GM21723 (cell line): ENCODE measurements at regions not wholly inside any gene's neighbourhood (a gene's known extent, or its start where the extent isn't known, plus 50 kb on each side); places are given as distances from the start of the nearest gene placed in this dataset.
A peak's percentile ranks its signal among the peaks of the same experiment; 100 is the strongest.

ENCODE experiments used
- ATAC-seq: cut with Tn5 transposase; IDR thresholded peaks from one replicate; pipeline ENCODE4 v1.9.1; 2021; ENCODE audit warnings: mild to moderate bottlenecking, moderate library complexity; ENCODE audit not compliant: unreplicated experiment

- ATAC-seq, result no peak
Observed at GRCh38 chr21:36532769-36533467, 53.0 kb upstream of the CLDN14 start.

DNA sequence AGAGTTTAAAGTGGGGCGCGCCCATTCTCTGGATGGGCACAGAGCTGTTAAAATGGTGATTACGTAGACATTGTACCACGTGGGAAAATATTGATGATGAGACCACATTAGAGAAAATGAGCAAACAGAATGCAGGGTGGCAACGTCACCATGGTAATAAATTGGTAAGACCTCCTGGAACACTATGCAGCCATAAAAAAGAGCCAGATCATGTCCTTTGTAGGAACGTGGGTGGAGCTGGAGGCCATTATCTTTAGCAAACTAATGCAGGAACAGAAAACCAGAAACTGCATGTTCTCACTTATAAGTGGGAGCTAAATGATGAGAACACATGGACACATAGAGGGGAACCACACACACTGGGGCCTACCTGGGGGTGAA lies 53.5 kb upstream of the CLDN14 start:
- ATAC-seq, result no peak

DNA sequence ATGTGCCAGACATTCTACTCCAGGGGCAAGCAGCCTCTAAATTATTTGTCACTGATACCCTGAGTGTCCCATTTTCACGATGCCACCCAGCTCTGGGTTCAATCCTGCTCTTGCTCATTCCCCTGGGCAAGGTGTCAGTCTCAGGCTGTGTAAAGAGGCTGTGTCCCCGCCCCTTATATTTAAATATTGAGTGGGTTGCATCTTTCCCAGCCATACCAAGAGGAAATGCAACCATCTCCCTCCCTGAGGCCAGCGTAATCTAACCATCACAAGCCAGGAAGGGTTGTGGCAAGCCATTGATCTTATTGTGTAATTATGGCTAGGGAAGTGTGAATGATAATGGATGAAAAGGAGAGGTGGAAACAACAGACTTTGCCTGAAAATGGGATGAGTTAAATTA lies 54.7 kb upstream of the CLDN14 start:
- no peak for ATAC-seq

DNA sequence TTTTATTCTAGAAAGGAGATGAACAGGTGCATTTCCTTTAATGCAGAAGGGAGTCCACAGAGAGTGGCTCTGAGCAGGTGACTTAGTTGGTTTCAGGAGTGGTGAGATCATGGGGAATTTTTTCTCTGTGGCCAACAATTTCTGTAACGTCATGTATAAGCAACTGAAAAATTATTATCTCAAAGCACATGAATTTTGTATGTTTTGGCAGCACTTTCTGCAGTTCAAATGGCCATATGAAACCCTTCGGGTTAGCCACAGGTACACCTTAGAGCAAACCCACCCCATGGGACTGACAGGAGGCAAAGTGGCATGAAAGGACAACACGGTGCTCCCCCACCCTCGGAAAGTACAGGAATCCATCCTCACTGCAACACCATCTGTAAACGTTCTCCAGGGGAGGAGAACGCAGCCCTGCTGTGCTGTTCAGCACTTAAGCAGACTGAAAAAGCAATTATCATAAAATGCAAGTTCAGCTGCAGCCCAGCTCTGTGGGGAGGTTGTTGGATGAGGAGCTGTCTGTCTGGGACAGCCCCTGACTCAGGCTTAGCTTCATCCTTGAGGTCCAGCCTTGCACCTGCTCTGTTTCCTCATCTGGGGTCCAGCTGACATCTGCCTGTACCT lies 55.8 kb upstream of the CLDN14 start:
- ATAC-seq, result peak; percentile 81

- no peak for ATAC-seq
Observed at GRCh38 chr21:36538761-36539160, 58.8 kb upstream of the CLDN14 start.

DNA sequence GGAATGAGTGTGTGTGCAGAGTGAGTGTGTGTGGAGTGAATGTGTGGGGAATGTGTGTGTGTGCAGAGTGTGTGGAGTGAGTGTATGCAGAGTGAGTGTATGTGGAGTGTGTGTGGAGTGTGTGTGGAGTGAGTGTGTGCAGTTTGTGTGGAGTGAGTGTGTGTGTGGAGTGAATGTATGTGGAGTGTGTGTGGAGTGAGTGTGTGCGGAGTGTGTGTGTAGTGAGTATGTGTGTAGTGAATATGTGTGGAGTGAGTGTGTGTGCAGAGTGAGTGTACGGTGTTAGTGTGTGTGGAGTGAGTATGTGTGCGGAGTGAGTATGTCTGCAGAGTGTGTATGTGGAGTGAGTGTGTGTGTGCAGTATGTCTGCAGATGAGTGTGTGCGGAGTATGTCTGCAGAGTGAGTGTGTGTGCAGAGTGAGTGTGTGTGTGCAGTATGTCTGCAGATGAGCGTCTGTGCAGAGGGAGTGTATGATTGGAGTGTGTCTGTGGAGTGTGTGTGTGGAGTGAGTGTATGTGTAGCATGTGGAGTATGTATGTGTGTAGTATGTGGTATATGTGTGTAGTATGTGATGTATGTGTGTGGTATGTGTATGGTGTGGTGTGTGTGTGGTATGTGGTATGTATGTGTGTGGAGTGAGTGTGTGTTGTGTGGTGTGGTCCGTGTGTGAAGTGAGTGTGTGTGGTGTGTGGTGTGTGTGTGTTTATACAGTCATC lies 59.7 kb upstream of the CLDN14 start:
- ATAC-seq, result no peak

GRCh38 chr21:36540700-36541099 lies 60.8 kb upstream of the CLDN14 start:
- ATAC-seq, result no peak

DNA sequence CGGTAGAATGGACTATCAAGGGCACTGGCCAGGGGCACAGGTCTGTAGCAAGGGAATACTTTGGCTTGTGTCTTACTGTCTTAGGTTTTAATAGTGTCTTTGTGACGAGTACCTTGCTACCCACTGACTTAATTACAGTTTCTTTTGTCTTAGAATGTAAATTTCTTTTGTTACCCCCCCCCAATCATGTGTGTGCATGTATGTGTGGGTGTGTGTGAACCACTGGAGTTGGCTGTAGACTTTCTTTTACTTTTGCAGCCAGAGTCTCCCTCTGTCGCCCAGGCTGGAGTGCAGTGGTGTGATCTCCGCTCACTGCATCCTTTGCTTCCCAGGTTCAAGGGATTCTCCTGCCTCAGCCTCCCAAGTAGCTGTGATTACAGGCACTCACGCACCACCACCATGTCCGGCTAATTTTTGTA lies 61.8 kb upstream of the CLDN14 start:
- no peak for ATAC-seq

GRCh38 chr21:36542312-36543101 lies 62.6 kb upstream of the CLDN14 start:
- ATAC-seq, result peak; percentile 70

DNA sequence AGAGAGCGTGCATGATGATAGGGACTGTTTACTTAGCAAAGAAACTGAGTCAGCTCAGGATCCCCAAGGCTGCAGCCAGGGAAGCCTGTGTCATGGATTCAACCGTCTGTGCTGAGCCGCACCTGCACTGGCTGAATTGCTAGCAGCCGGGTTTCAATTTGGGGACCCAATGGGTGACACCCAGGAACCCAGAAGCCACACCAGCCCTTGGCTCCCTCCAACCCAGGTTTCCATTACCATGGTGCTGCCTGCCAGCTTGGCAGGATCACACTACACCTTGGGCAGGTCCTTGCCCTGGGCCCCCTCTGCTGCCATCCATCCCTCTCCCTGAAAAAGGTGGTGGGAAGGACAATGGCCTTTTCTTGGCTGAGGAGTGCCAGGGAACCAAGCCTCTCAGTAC lies 64.0 kb upstream of the CLDN14 start:
- no peak for ATAC-seq

DNA sequence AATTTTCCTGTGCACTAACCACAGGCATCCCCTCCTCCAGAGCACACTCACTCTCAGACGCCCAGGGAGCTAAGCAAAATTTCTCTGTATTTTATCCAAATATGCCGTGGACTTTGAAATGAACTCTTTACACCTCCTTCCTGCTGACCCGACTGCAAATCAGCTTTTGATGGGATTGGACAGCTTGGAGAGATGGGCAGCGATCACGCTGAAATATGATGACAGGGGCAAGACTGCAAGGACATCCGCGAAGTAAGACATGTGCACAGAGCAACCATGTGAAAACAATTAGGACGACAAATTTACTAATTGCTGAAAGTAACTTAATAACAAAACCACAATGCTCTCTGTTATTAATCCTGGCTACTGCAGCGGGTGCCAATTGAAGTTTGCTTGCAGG lies 64.6 kb upstream of the CLDN14 start:
- ATAC-seq, result no peak

- no peak for ATAC-seq
Observed at GRCh38 chr21:36545776-36546511, 66.0 kb upstream of the CLDN14 start.

DNA sequence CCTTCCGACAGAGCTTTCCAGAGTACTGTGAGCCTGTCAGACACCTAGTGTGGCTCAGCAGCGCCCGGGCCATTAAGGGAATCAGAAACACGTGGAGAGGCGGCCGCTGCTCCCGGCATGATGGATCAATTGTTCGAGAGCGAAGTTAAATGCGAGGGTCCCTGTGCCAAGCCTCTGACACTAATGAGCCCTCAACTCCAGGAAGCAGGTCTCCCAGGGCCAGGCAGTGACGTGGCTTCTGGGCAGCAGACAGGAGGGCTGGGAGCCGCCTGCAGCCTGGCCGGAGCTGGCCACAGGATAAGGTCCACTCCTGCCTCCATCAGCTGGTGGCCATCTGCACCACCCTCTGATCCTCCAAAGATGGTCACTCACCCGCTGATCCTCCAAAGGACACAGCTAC lies 67.5 kb upstream of the CLDN14 start:
- ATAC-seq, result no peak

- ATAC-seq, result no peak
Observed at GRCh38 chr21:36548866-36549265, 68.9 kb upstream of the CLDN14 start.

- ATAC-seq, result no peak
Observed at GRCh38 chr21:36549470-36549869, 69.5 kb upstream of the CLDN14 start.

GRCh38 chr21:36550761-36551160 lies 70.8 kb upstream of the CLDN14 start:
- ATAC-seq, result no peak

DNA sequence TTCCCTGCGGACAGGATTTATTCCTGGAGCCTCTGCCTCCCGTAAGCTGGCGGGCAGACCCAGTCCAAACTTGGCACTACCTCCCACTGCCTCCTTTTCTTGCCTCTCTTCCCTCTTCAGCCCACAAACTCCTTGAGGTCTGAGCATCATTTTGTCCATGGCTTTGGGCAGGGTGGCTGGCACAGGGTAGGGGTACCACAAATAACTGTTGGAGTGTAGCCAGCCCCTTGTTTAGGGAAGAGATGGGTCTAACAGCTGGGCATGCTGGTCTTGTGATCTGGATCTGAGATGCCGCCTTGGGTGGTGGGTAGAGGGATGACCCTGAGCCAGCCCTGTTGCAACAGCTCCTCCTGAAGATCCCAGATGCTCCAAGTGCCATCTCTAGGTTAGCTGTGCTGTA lies 71.4 kb upstream of the CLDN14 start:
- no peak for ATAC-seq

DNA sequence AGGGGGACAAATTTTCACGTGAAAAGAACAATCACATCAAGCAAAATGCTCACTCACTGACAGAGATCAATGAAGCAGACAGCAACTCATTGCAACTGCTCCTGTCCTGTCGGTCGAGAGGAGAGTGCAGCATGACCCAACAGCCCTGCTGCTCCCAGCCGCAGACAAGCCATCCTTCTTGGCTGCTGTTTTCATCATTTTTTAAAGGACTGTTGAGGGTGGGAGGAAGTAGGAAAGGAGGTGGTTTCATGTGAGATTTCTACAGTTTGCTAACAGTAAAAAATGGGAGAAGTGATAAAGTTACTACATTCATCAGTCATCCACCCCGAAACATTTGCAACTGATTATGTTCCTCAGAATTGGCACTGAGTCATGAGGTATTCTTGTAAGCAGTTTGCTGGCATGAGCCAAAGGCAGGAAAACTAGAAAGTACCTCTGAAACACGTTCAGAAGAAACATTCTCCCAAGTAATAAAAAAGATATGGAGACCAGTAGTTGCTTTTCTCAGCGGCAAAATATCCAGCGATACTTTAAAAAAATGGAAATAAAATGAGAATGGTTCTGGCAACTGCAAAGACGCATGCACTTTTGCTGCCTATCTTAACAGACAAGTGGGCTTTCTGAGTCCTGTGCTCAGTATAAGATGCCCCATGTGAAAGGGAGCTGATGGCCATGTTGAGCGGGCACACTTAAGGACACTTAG lies 72.0 kb upstream of the CLDN14 start:
- ATAC-seq, result no peak

- ATAC-seq, result no peak
Observed at GRCh38 chr21:36552434-36552785, 72.5 kb upstream of the CLDN14 start.

- no peak for ATAC-seq
Observed at GRCh38 chr21:36553406-36553805, 73.5 kb upstream of the CLDN14 start.
